Heart right ventricle (tissue), 16 donors: ENCODE measurements at regions not wholly inside any gene's neighbourhood (a gene's known extent, or its start where the extent isn't known, plus 50 kb on each side); places are given as distances from the start of the nearest gene placed in this dataset.
A peak's percentile ranks its signal among the peaks of the same experiment; 100 is the strongest.

Source experiments
- ATAC-seq, 8 donors: fragments of 200-7000 bp; cut with Tn5 transposase; one replicate each; pipeline ENCODE4 v1.9.1; 2020; ENCODE audit warnings: mild to moderate bottlenecking in 8 of 8, moderate library complexity in 8 of 8, moderate number of reproducible peaks in 1 of 8
- DNase-seq, 2 donors: peaks; one replicate each; pipeline ENCODE4 v3.0.0-alpha.2; 2020
- H3K27ac ChIP-seq, 10 donors: fragments of 200-600 bp; sonication (generic) in 2 of 10; one replicate each; pipeline versions ENCODE4 v1.5.0 to v1.8.0; 2020 to 2022; ENCODE audit warnings: mild to moderate bottlenecking in 3 of 10
- H3K27me3 ChIP-seq, 7 donors: fragments of 200-600 bp; one replicate each; pipeline ENCODE4 v1.8.0; 2021 to 2022; ENCODE audit warnings: mild to moderate bottlenecking in 2 of 7
- H3K36me3 ChIP-seq, 9 donors: fragments of 200-600 bp; sonication (generic) in 1 of 9; one replicate each; pipeline versions ENCODE4 v1.5.0 to v1.8.0; 2020 to 2022; ENCODE audit warnings: mild to moderate bottlenecking in 2 of 9
- H3K4me1 ChIP-seq, 9 donors: fragments of 200-600 bp; sonication (generic) in 1 of 9; one replicate each; pipeline versions ENCODE4 v1.5.0 to v1.8.0; 2020 to 2022; ENCODE audit warnings: mild to moderate bottlenecking in 4 of 9
- H3K4me3 ChIP-seq, 10 donors: fragments of 200-600 bp; sonication (generic) in 2 of 10; one replicate each; pipeline versions ENCODE4 v1.5.0 to v1.8.0; 2020 to 2022; ENCODE audit warnings: mild to moderate bottlenecking in 7 of 10, moderate library complexity in 2 of 10
- H3K9me3 ChIP-seq, 11 donors: fragments of 200-600 bp in 10 of 11; sonication (generic) in 2 of 11; one replicate each; pipeline versions ENCODE4 v1.5.0 to v1.8.0; 2013 to 2022; ENCODE audit warnings: mild to moderate bottlenecking in 2 of 11, control low read depth in 1 of 11, moderate library complexity in 1 of 11
- WGBS, 2 donors: extraction: QIAGEN DNeasy Blood & Tissue Kit; methylation state at CpG; one replicate each; pipeline ENCODE4 v1.1.7; 2013; ENCODE audit warnings: inconsistent platforms in 1 of 2; 5-methylcytosine and 5-hydroxymethylcytosine counted together
- intact Hi-C, 10 donors: fragments of 100-400 bp; cut with DNase I; formaldehyde crosslinking; loops; one replicate each; pipeline versions ENCODE4 v1.11.1 to v1.14.2; 2022
- TF ChIP-seq, protein P1 (sequence below), 9 donors: fragments of 200-600 bp; sonication (generic) in 2 of 9; IDR thresholded peaks; one replicate each; pipeline versions ENCODE4 v1.5.0 to v1.8.0; 2021 to 2022; ENCODE audit warnings: antibody characterized with exemption in 9 of 9, mild to moderate bottlenecking in 5 of 9, moderate library complexity in 1 of 9
- donor health status: Arrhythmogenic right ventricular cardiomyopathy.
- donor health status: ischemic (EF 13 %, LVEDD 7.1; RV severe dilation, severe dysfunction).
- donor health status: healthy with polysubstance abuse.
- donor health status: DM: no; HTN: yes; CAD: no.
- donor health status: DM: no; HTN: no; CAD: no.
- donor health status: ischemic (EF 25% LVEDD 6.9; RV normal size, moderate dysfunction).
- donor health status: ischemic (EF 25% LVEDD 5.7; RV mildly dilated, moderate dysfunction).
- donor health status: healthy.
- donor health status: DM: yes; HTN: yes; CAD: no.
- donor health status: Ischemic cardiomyopathy.
- donor health status: ischemic (EF 35%, LVEDD 5.7; RV mildly dilated, moderate dysfunction).
- donor health status: nonischemic (EF 11% LVEDD 7.7; RV severe dilation, severe dysfunction).
- donor health status: DM: yes; HTN: yes; CAD: no.
- donor health status: PGD.
- donor health status: ischemic (EF 29% LVEDD 5.4; RV normal size, mild dysfunction).
- donor health status: nonischemic (EF 23%, LVEDD 6.1; RV moderate dilation, normal function).

DNA sequence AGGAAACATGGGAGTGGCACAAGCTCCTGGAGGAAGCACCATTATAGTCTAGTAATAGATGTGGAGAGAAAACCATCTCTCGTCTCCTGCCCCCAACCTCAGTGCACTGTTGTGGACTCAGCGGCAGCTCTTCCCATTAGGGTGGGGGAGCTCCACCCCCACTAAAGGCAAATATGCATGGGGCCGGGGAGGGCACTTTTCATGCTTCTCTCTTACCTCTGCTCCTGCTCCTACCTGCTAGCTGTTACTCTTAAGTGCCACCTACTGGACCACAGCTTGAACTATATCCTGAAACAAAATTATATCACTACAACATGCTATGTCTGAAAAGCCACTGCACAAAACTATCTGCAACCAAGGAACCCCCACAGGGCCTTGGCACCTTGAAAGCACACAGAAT lies 112.6 kb upstream of the DACH1 start:
- H3K9me3 ChIP-seq, result peaks cover 0 to 31% (median 0%) of the 10 kb centered on the region in 11 donors
- ATAC-seq (no peak), DNase-seq (no peak)
- 20 to 34% methylated on average over 3 of the region's 3 CpGs for WGBS, 2 donors
- no peak overlapping the region for H3K27ac ChIP-seq
- H3K4me3 ChIP-seq, result no peak overlapping the region
- intact Hi-C loops, result no loop called here
- no peaks in the 10 kb centered on the region for H3K4me1 ChIP-seq
- H3K36me3 ChIP-seq, result no peaks in the 10 kb centered on the region
- no peaks in the 10 kb centered on the region for H3K27me3 ChIP-seq
- TF ChIP-seq, protein P1, sequence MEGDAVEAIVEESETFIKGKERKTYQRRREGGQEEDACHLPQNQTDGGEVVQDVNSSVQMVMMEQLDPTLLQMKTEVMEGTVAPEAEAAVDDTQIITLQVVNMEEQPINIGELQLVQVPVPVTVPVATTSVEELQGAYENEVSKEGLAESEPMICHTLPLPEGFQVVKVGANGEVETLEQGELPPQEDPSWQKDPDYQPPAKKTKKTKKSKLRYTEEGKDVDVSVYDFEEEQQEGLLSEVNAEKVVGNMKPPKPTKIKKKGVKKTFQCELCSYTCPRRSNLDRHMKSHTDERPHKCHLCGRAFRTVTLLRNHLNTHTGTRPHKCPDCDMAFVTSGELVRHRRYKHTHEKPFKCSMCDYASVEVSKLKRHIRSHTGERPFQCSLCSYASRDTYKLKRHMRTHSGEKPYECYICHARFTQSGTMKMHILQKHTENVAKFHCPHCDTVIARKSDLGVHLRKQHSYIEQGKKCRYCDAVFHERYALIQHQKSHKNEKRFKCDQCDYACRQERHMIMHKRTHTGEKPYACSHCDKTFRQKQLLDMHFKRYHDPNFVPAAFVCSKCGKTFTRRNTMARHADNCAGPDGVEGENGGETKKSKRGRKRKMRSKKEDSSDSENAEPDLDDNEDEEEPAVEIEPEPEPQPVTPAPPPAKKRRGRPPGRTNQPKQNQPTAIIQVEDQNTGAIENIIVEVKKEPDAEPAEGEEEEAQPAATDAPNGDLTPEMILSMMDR (IDR thresholded peaks at IDR 0.05), result peak in 1 of 9 donors; percentile 7

GRCh38 chr13:71977028-71977427 lies 110.0 kb upstream of the DACH1 start:
- DNase-seq (no peak), ATAC-seq (no peak)
- H3K9me3 ChIP-seq, result peaks cover 0 to 11% (median 0%) of the 10 kb centered on the region in 11 donors
- H3K36me3 ChIP-seq, result no peaks in the 10 kb centered on the region
- H3K27ac ChIP-seq, result no peak overlapping the region
- no peaks in the 10 kb centered on the region for H3K4me1 ChIP-seq
- 86 to 89% methylated on average over 7 of the region's 7 CpGs for WGBS, 2 donors
- H3K4me3 ChIP-seq, result no peak overlapping the region
- TF ChIP-seq, protein P1 (IDR thresholded peaks at IDR 0.05), result no peak
- intact Hi-C loops, result no loop called here
- no peaks in the 10 kb centered on the region for H3K27me3 ChIP-seq

GRCh38 chr13:71967990-71968389 lies 101.0 kb upstream of the DACH1 start:
- intact Hi-C loops, result no loop called here
- DNase-seq, result no peak

DNA sequence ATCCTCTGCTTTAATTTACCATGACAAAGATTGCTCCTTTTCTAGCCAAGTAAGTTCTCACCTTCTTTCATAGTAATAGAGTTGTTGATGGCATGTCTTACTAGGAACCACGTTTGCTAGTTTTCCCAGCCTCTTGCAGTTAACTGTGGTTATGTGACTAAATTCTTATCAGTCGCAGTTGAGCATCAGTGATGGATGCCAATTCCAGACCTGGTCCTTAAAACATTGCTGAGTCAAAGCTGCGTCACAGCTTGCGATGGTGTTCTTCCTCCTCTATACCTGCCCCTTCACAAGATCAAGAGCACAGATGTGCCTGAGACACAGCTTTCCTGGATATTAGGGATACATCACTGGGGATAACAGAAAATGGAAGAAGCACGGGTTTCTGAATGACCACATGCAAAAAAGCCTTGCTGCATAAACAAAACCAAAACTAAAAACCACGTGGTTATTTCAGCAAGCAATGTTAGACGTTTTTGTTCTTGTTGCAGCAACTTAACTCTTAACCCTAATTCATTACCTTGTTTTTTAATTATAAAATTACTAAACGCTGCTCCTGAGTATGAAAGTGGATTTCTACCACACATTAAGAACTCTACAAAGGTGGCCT lies 97.6 kb upstream of the DACH1 start:
- intact Hi-C loops, result no loop called here
- H3K36me3 ChIP-seq, result no peaks in the 10 kb centered on the region
- no peaks in the 10 kb centered on the region for H3K9me3 ChIP-seq
- no peak for DNase-seq
- peak overlapping the region in 1 of 10 donors; percentile 26 for H3K4me3 ChIP-seq
- 71 to 73% methylated on average over 8 of the region's 8 CpGs for WGBS, 2 donors
- H3K4me1 ChIP-seq, result no peaks in the 10 kb centered on the region
- TF ChIP-seq, protein P1 (IDR thresholded peaks at IDR 0.05), result no peak
- ATAC-seq, result no peak
- no peaks in the 10 kb centered on the region for H3K27me3 ChIP-seq
- H3K27ac ChIP-seq, result no peak overlapping the region

More at GRCh38 chr13:71967990-71968389, 101.0 kb upstream of the DACH1 start:
- no peaks in the 10 kb centered on the region for H3K9me3 ChIP-seq
- 63 to 67% methylated on average over 5 of the region's 5 CpGs for WGBS, 2 donors
- no peak overlapping the region for H3K4me3 ChIP-seq
- H3K27me3 ChIP-seq, result no peaks in the 10 kb centered on the region
- H3K36me3 ChIP-seq, result no peaks in the 10 kb centered on the region
- TF ChIP-seq, protein P1 (IDR thresholded peaks at IDR 0.05), result no peak
- no peaks in the 10 kb centered on the region for H3K4me1 ChIP-seq
- no peak for ATAC-seq
- no peak overlapping the region for H3K27ac ChIP-seq
